SK-N-SH (cell line): ENCODE measurements at regions not wholly inside any gene's neighbourhood (a gene's known extent, or its start where the extent isn't known, plus 50 kb on each side); places are given as distances from the start of the nearest gene placed in this dataset.

Experiments used
- CTCF ChIA-PET: fragments of 300-600, 350-600 bp; formaldehyde crosslinking; extraction: SDS; loops from one replicate; lab custom pipeline; 2021; lab: Yijun Ruan, JAX
- POLR2A ChIA-PET: fragments of 350-600 bp; sonication (Branson Sonifier 250); formaldehyde crosslinking; extraction: SDS; loops from one replicate; lab custom pipeline; 2020; ENCODE audit warnings: antibody characterized with exemption, inconsistent platforms; lab: Yijun Ruan, JAX
- DNase-seq: peaks from one replicate; pipeline ENCODE4 v3.0.0; 2012
- H2AFZ ChIP-seq: fragments of 200-600 bp; sonication (generic); 2 replicates; pipeline ENCODE4 v1.8.1; 2016; ENCODE audit warnings: antibody characterized with exemption, mild to moderate bottlenecking, low read depth
- H3F3A ChIP-seq: fragments of 200-600 bp; sonication (generic); replicated peaks from 2 replicates; pipeline ENCODE3; 2016; ENCODE audit warnings: antibody characterized with exemption, mild to moderate bottlenecking; ENCODE audit not compliant: insufficient read depth
- H3K27ac ChIP-seq, 2 experiments: fragments of 200-500 bp in 1 of 2; fragments of 200-600 bp in 1 of 2; sonication (Bioruptor generic) in 1 of 2; sonication (generic), shearing (Covaris generic) in 1 of 2; 2 replicates each; pipeline versions ENCODE4 v1.5.1 to v1.6.1; 2014 to 2016; ENCODE audit warnings: low read depth in 2 of 2, inconsistent platforms in 1 of 2, low read length in 1 of 2, mild to moderate bottlenecking in 1 of 2, mixed read lengths in 1 of 2
- H3K27me3 ChIP-seq: fragments of 200-600 bp; sonication (generic), shearing (Covaris generic); 2 replicates; pipeline ENCODE4 v1.6.1; 2016; ENCODE audit warnings: mixed run types; ENCODE audit not compliant: insufficient read depth
- H3K36me3 ChIP-seq, 2 experiments: fragments of 200-500 bp in 1 of 2; fragments of 200-600 bp in 1 of 2; sonication (Bioruptor generic) in 1 of 2; sonication (generic) in 1 of 2; replicated peaks in 1 of 2; 2 replicates each; pipeline versions ENCODE3 to v1.5.1; 2014 to 2016; ENCODE audit warnings: low read length in 1 of 2, mild to moderate bottlenecking in 1 of 2; ENCODE audit not compliant: insufficient read depth in 2 of 2, control insufficient read depth in 1 of 2
- H3K4me1 ChIP-seq, 2 experiments: fragments of 200-500 bp in 1 of 2; fragments of 200-600 bp in 1 of 2; sonication (Bioruptor generic) in 1 of 2; sonication (generic), shearing (Covaris generic) in 1 of 2; 2 replicates each; pipeline versions ENCODE4 v1.5.1 to v1.6.1; 2014 to 2016; ENCODE audit warnings: low read depth in 1 of 2, low read length in 1 of 2, mixed run types in 1 of 2; ENCODE audit not compliant: insufficient read depth in 2 of 2, control insufficient read depth in 1 of 2
- H3K4me2 ChIP-seq: fragments of 200-600 bp; sonication (generic), shearing (Covaris generic); 2 replicates; pipeline ENCODE4 v1.6.1; 2017; ENCODE audit warnings: mixed run types
- H3K4me3 ChIP-seq, 2 experiments: fragments of 200-500 bp in 1 of 2; fragments of 200-600 bp in 1 of 2; sonication (Bioruptor generic) in 1 of 2; sonication (generic), shearing (Covaris generic) in 1 of 2; 2 replicates each; pipeline versions ENCODE4 v1.5.1 to v1.8.1; 2014 to 2016; ENCODE audit warnings: low read depth in 2 of 2, inconsistent platforms in 1 of 2, low read length in 1 of 2, mild to moderate bottlenecking in 1 of 2, mixed read lengths in 1 of 2, moderate library complexity in 1 of 2
- H3K79me2 ChIP-seq: fragments of 200-600 bp; sonication (generic); 2 replicates; pipeline ENCODE4 v1.8.1; 2017; ENCODE audit warnings: mild to moderate bottlenecking; ENCODE audit not compliant: insufficient read depth
- H3K9ac ChIP-seq: fragments of 200-600 bp; sonication (generic); 2 replicates; pipeline ENCODE4 v1.6.1; 2017; ENCODE audit warnings: mixed run types
- H3K9me2 ChIP-seq: fragments of 200-600 bp; sonication (generic); 2 replicates; pipeline ENCODE4 v1.6.1; 2017; ENCODE audit warnings: mixed run types
- H3K9me3 ChIP-seq: fragments of 200-600 bp; sonication (generic); 2 replicates; pipeline ENCODE4 v1.6.1; 2017; ENCODE audit warnings: mixed run types, mild to moderate bottlenecking, moderate library complexity
- H4K20me1 ChIP-seq: fragments of 200-600 bp; sonication (generic); 2 replicates; pipeline ENCODE4 v1.6.1; 2017; ENCODE audit warnings: mild to moderate bottlenecking, mixed run types; ENCODE audit not compliant: insufficient read depth
- CHD2 ChIP-seq: fragments of 150-350 bp; IDR thresholded peaks from 2 replicates; pipeline ENCODE4 v1.6.1; 2018; ENCODE audit warnings: low read length; ENCODE audit not compliant: partially characterized antibody
- EP300 ChIP-seq, 2 experiments: IDR thresholded peaks; 2 replicates each; pipeline versions ENCODE4 v1.4.0 to v1.6.1; 2012; ENCODE audit warnings: borderline replicate concordance in 1 of 2, low read depth in 1 of 2, low read length in 1 of 2
- EZH2phosphoT487 ChIP-seq: fragments of 200-600 bp; sonication (generic); IDR thresholded peaks from 2 replicates; pipeline ENCODE4 v1.6.1; 2017; ENCODE audit warnings: low read depth, mixed run types, mild to moderate bottlenecking, antibody characterized with exemption, moderate library complexity, borderline replicate concordance
- FOXJ3 ChIP-seq: sonication (generic); formaldehyde crosslinking; IDR thresholded peaks from 2 replicates; pipeline ENCODE4 v1.5.1; 2020; ENCODE audit warnings: mild to moderate bottlenecking, missing genetic modification reagents
- FOXM1 ChIP-seq: IDR thresholded peaks from 2 replicates; pipeline ENCODE4 v1.4.0; 2012; ENCODE audit warnings: low read depth, mild to moderate bottlenecking
- GABPA ChIP-seq: IDR thresholded peaks from 2 replicates; pipeline ENCODE4 v1.4.0; 2012; ENCODE audit warnings: low read depth, mild to moderate bottlenecking
- JUND ChIP-seq: IDR thresholded peaks from 2 replicates; pipeline ENCODE4 v1.4.0; 2012
- MEF2A ChIP-seq: IDR thresholded peaks from 2 replicates; pipeline ENCODE4 v1.4.0; 2012; ENCODE audit warnings: low read depth, borderline replicate concordance
- MXI1 ChIP-seq: IDR thresholded peaks from 2 replicates; pipeline ENCODE4 v1.6.1; 2012; ENCODE audit warnings: mild to moderate bottlenecking, low read depth, low read length, improper control_type of control experiment
- NFIC ChIP-seq: IDR thresholded peaks from 2 replicates; pipeline ENCODE4 v1.4.0; 2012; ENCODE audit warnings: borderline replicate concordance
- NRF1 ChIP-seq: IDR thresholded peaks from 2 replicates; pipeline ENCODE4 v1.6.1; 2012; ENCODE audit warnings: low read depth, mild to moderate bottlenecking, low read length
- POLR2AphosphoS5 ChIP-seq: IDR thresholded peaks from 2 replicates; pipeline ENCODE4 v1.6.1; 2012; ENCODE audit warnings: low read depth, low read length
- RAD21 ChIP-seq: IDR thresholded peaks from 2 replicates; pipeline ENCODE4 v1.6.1; 2012; ENCODE audit warnings: mild to moderate bottlenecking, low read length
- RFX5 ChIP-seq: IDR thresholded peaks from 2 replicates; pipeline ENCODE4 v1.6.1; 2012; ENCODE audit warnings: mild to moderate bottlenecking, improper control_type of control experiment, low read length
- SIN3A ChIP-seq: IDR thresholded peaks from 2 replicates; pipeline ENCODE4 v1.6.1; 2012; ENCODE audit warnings: low read depth, mild to moderate bottlenecking, low read length, moderate library complexity, borderline replicate concordance
- SMC3 ChIP-seq: IDR thresholded peaks from 2 replicates; pipeline ENCODE4 v1.6.1; 2012; ENCODE audit warnings: low read depth, low read length, improper control_type of control experiment
- TAF1 ChIP-seq: IDR thresholded peaks from 2 replicates; pipeline ENCODE4 v1.6.1; 2012; ENCODE audit warnings: low read depth, mild to moderate bottlenecking, low read length, moderate library complexity, borderline replicate concordance
- TCF12 ChIP-seq: IDR thresholded peaks from 2 replicates; pipeline ENCODE4 v1.4.0; 2012
- TEAD4 ChIP-seq: IDR thresholded peaks from 2 replicates; pipeline ENCODE4 v1.4.0; 2012; ENCODE audit warnings: mild to moderate bottlenecking, borderline replicate concordance; ENCODE audit not compliant: insufficient read depth
- YY1 ChIP-seq: IDR thresholded peaks from 2 replicates; pipeline ENCODE4 v1.4.0; 2012; ENCODE audit warnings: low read depth, mild to moderate bottlenecking
- WGBS: methylation state at CpG from one replicate; pipeline ENCODE4 v1.1.6; 2017; ENCODE audit warnings: low lambda C conversion rate; 5-methylcytosine and 5-hydroxymethylcytosine counted together
- TF ChIP-seq, protein P1 (sequence below): IDR thresholded peaks from 2 replicates; pipeline ENCODE4; 2012
- TF ChIP-seq, protein P2 (sequence below): fragments of 150-350 bp; IDR thresholded peaks from 2 replicates; pipeline ENCODE4 v1.6.1; 2016; ENCODE audit warnings: mild to moderate bottlenecking, low read depth, low read length
- TF ChIP-seq, protein P3 (sequence below): IDR thresholded peaks from 2 replicates; pipeline ENCODE4 v1.6.1; 2012; ENCODE audit warnings: mild to moderate bottlenecking, low read depth, low read length, moderate library complexity
- TF ChIP-seq, protein P4 (sequence below): IDR thresholded peaks from 2 replicates; pipeline ENCODE4 v1.4.0; 2012; ENCODE audit warnings: low read depth, borderline replicate concordance
- TF ChIP-seq, protein P5 (sequence below): fragments of 150-350 bp; IDR thresholded peaks from 2 replicates; pipeline ENCODE4 v1.6.1; 2017; ENCODE audit warnings: antibody characterized with exemption, low read length, low read depth, borderline replicate concordance
- TF ChIP-seq, protein P6 (sequence below): IDR thresholded peaks from 2 replicates; pipeline ENCODE4 v1.4.0; 2012; ENCODE audit warnings: low read depth, borderline replicate concordance

DNA sequence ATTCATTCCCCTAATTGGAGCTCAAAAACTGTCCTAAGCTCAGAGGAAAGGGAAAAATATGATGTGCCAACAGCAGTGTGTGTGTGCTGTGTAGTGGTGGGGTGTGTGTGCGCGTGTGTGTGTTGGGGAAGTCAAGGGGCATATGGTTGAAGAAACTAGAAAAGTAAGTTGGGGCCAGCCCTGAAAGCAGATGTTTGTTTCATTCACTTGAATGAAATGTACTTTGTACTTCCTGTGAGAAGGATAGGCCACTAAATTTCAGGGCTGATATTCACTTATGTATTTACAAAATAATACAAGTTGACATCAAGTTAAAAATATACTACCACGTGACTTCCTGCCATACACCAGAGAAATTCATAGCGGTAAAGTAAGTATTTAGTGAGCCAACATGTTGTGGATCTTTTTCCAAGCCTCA is 151.3 kb upstream of the JADE1 start:
- Histone ChIP-seq H3K27ac (peak overlapping the region in 1 of 2 experiments; percentile 34; a peak in 2 of 4 replicates), H3K4me3 (no peak overlapping the region), H3K9me2 (no peaks in the 10 kb centered on the region), H3K9ac (no peak overlapping the region), H3K36me3 (no peaks in the 10 kb centered on the region), H3K4me1 (peaks cover 0 to 2% of the 10 kb centered on the region in 2 experiments; a peak in 2 of 4 replicates), H3K27me3 (no peaks in the 10 kb centered on the region), H3K79me2 (no peaks in the 10 kb centered on the region), H2AFZ (0 out of 2 replicates have a peak overlapping the region, but pooled peaks have one; percentile 4), H4K20me1 (no peaks in the 10 kb centered on the region), H3K4me2 (no peak overlapping the region), H3F3A (no peaks in the 10 kb centered on the region), H3K9me3 (no peaks in the 10 kb centered on the region)
- ChIA-PET POLR2A (no interaction called here), CTCF (no interaction called here)
- DNase-seq: no peak
- WGBS: 64% methylated on average over 4 of the region's 4 CpGs
- TF ChIP-seq SIN3A: no peak
- TF ChIP-seq RAD21: no peak
- TF ChIP-seq RFX5: no peak
- TF ChIP-seq EP300 (IDR thresholded peaks at IDR 0.05; ENCODE audit: borderline replicate concordance in 1 of 2, low read depth in 1 of 2, low read length in 1 of 2): 0 out of 4 replicates have a peak, but pooled peaks of 1 of the 2 experiments have one; percentile 23
- TF ChIP-seq CHD2: no peak
- TF ChIP-seq TEAD4: no peak
- TF ChIP-seq TAF1: no peak
- TF ChIP-seq NRF1: no peak
- no peak for TF ChIP-seq GABPA
- TF ChIP-seq, protein P1, sequence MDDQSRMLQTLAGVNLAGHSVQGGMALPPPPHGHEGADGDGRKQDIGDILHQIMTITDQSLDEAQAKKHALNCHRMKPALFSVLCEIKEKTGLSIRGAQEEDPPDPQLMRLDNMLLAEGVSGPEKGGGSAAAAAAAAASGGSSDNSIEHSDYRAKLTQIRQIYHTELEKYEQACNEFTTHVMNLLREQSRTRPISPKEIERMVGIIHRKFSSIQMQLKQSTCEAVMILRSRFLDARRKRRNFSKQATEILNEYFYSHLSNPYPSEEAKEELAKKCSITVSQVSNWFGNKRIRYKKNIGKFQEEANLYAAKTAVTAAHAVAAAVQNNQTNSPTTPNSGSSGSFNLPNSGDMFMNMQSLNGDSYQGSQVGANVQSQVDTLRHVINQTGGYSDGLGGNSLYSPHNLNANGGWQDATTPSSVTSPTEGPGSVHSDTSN: peak; percentile 63
- TF ChIP-seq NFIC: no peak
- TF ChIP-seq, protein P2, sequence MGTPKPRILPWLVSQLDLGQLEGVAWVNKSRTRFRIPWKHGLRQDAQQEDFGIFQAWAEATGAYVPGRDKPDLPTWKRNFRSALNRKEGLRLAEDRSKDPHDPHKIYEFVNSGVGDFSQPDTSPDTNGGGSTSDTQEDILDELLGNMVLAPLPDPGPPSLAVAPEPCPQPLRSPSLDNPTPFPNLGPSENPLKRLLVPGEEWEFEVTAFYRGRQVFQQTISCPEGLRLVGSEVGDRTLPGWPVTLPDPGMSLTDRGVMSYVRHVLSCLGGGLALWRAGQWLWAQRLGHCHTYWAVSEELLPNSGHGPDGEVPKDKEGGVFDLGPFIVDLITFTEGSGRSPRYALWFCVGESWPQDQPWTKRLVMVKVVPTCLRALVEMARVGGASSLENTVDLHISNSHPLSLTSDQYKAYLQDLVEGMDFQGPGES: no peak
- TF ChIP-seq FOXJ3 (CRISPR knock-in tag): no peak
- TF ChIP-seq, protein P3, sequence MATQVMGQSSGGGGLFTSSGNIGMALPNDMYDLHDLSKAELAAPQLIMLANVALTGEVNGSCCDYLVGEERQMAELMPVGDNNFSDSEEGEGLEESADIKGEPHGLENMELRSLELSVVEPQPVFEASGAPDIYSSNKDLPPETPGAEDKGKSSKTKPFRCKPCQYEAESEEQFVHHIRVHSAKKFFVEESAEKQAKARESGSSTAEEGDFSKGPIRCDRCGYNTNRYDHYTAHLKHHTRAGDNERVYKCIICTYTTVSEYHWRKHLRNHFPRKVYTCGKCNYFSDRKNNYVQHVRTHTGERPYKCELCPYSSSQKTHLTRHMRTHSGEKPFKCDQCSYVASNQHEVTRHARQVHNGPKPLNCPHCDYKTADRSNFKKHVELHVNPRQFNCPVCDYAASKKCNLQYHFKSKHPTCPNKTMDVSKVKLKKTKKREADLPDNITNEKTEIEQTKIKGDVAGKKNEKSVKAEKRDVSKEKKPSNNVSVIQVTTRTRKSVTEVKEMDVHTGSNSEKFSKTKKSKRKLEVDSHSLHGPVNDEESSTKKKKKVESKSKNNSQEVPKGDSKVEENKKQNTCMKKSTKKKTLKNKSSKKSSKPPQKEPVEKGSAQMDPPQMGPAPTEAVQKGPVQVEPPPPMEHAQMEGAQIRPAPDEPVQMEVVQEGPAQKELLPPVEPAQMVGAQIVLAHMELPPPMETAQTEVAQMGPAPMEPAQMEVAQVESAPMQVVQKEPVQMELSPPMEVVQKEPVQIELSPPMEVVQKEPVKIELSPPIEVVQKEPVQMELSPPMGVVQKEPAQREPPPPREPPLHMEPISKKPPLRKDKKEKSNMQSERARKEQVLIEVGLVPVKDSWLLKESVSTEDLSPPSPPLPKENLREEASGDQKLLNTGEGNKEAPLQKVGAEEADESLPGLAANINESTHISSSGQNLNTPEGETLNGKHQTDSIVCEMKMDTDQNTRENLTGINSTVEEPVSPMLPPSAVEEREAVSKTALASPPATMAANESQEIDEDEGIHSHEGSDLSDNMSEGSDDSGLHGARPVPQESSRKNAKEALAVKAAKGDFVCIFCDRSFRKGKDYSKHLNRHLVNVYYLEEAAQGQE: no peak
- TF ChIP-seq JUND: no peak
- TF ChIP-seq EZH2phosphoT487: no peak
- TF ChIP-seq, protein P4, sequence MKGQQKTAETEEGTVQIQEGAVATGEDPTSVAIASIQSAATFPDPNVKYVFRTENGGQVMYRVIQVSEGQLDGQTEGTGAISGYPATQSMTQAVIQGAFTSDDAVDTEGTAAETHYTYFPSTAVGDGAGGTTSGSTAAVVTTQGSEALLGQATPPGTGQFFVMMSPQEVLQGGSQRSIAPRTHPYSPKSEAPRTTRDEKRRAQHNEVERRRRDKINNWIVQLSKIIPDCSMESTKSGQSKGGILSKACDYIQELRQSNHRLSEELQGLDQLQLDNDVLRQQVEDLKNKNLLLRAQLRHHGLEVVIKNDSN: peak; percentile 67; the same call in 1 of the 2 replicates
- TF ChIP-seq, protein P5, sequence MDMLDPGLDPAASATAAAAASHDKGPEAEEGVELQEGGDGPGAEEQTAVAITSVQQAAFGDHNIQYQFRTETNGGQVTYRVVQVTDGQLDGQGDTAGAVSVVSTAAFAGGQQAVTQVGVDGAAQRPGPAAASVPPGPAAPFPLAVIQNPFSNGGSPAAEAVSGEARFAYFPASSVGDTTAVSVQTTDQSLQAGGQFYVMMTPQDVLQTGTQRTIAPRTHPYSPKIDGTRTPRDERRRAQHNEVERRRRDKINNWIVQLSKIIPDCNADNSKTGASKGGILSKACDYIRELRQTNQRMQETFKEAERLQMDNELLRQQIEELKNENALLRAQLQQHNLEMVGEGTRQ: no peak
- TF ChIP-seq MEF2A: no peak
- no peak for TF ChIP-seq SMC3
- no peak for TF ChIP-seq FOXM1
- TF ChIP-seq, protein P6, sequence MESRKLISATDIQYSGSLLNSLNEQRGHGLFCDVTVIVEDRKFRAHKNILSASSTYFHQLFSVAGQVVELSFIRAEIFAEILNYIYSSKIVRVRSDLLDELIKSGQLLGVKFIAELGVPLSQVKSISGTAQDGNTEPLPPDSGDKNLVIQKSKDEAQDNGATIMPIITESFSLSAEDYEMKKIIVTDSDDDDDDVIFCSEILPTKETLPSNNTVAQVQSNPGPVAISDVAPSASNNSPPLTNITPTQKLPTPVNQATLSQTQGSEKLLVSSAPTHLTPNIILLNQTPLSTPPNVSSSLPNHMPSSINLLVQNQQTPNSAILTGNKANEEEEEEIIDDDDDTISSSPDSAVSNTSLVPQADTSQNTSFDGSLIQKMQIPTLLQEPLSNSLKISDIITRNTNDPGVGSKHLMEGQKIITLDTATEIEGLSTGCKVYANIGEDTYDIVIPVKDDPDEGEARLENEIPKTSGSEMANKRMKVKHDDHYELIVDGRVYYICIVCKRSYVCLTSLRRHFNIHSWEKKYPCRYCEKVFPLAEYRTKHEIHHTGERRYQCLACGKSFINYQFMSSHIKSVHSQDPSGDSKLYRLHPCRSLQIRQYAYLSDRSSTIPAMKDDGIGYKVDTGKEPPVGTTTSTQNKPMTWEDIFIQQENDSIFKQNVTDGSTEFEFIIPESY: no peak
- TF ChIP-seq MXI1: no peak
- no peak for TF ChIP-seq POLR2AphosphoS5
- peak; percentile 18; the same call in 1 of the 2 replicates for TF ChIP-seq TCF12
- no peak for TF ChIP-seq YY1
